CD14-positive monocyte (primary cell): ENCODE measurements at regions not wholly inside any gene's neighbourhood (a gene's known extent, or its start where the extent isn't known, plus 50 kb on each side); places are given as distances from the start of the nearest gene placed in this dataset.
"Not testable (repeated sequence)": the region's sequence is repeated elsewhere in the genome, so short reads cannot be mapped to it uniquely, and the experiment has no call there.

Experiments
- DNase-seq, 3 donors: peaks; one replicate each; pipeline ENCODE4 v3.0.0-alpha.2; 2011 to 2022
- H2AFZ ChIP-seq: 2 replicates; pipeline ENCODE4 v1.6.0; 2012; ENCODE audit warnings: mild to moderate bottlenecking, low read depth, low read length, inconsistent platforms; ENCODE audit not compliant: insufficient read depth, poor library complexity, severe bottlenecking
- H3K27ac ChIP-seq, 2 donors: 1 replicate in 1 of 2; 2 replicates in 1 of 2; pipeline ENCODE4 v1.5.1; 2012 to 2013; ENCODE audit warnings: low read length in 2 of 2, control low read depth in 1 of 2, inconsistent platforms in 1 of 2, low read depth in 1 of 2, mild to moderate bottlenecking in 1 of 2
- H3K27me3 ChIP-seq, 2 donors: one replicate each; pipeline versions ENCODE4 v1.6.0 to v1.6.1; 2011 to 2013; ENCODE audit warnings: low read length in 2 of 2; ENCODE audit not compliant: control insufficient read depth in 2 of 2, insufficient read depth in 2 of 2
- H3K36me3 ChIP-seq, 2 donors: replicated peaks in 1 of 2; 1 replicate in 1 of 2; 2 replicates in 1 of 2; pipeline versions ENCODE4 v1.5.1 to v1.6.1; 2012 to 2013; ENCODE audit warnings: low read length in 2 of 2, control low read depth in 1 of 2, inconsistent platforms in 1 of 2, mild to moderate bottlenecking in 1 of 2; ENCODE audit not compliant: insufficient read depth in 2 of 2, control insufficient read depth in 1 of 2
- H3K4me1 ChIP-seq, 2 donors: 1 replicate in 1 of 2; 2 replicates in 1 of 2; pipeline versions ENCODE4 v1.5.1 to v1.6.1; 2012 to 2013; ENCODE audit warnings: low read length in 2 of 2, control low read depth in 1 of 2, inconsistent platforms in 1 of 2, mild to moderate bottlenecking in 1 of 2, moderate library complexity in 1 of 2; ENCODE audit not compliant: insufficient read depth in 2 of 2, control insufficient read depth in 1 of 2
- H3K4me2 ChIP-seq: replicated peaks from 2 replicates; pipeline ENCODE3; 2012; ENCODE audit warnings: low read length, moderate library complexity, mild to moderate bottlenecking; ENCODE audit not compliant: poor library complexity, severe bottlenecking; ENCODE audit errors: extremely low read depth
- H3K4me3 ChIP-seq, 3 experiments: fragments of 200-600 bp in 1 of 3; sonication (generic) in 1 of 3; replicated peaks in 1 of 3; 1 replicate in 2 of 3; 2 replicates in 1 of 3; pipeline ENCODE4 v1.5.1; 2011 to 2013; ENCODE audit warnings: low read length in 3 of 3, mild to moderate bottlenecking in 3 of 3, control low read depth in 2 of 3, low read depth in 2 of 3, inconsistent platforms in 1 of 3, moderate library complexity in 1 of 3
- H3K79me2 ChIP-seq: 2 replicates; pipeline ENCODE4 v1.6.0; 2012; ENCODE audit warnings: mild to moderate bottlenecking, control low read depth, inconsistent platforms, low read length, moderate library complexity; ENCODE audit not compliant: insufficient read depth
- H3K9ac ChIP-seq: 2 replicates; pipeline ENCODE4 v1.6.0; 2017; ENCODE audit warnings: low read length, mild to moderate bottlenecking; ENCODE audit not compliant: insufficient read depth, poor library complexity, severe bottlenecking
- H3K9me3 ChIP-seq, 2 donors: replicated peaks in 1 of 2; 1 replicate in 1 of 2; 2 replicates in 1 of 2; pipeline versions ENCODE4 v1.5.1 to v1.6.1; 2012 to 2013; ENCODE audit warnings: low read length in 2 of 2, control low read depth in 1 of 2; ENCODE audit not compliant: control insufficient read depth in 1 of 2, insufficient read depth in 1 of 2
- H4K20me1 ChIP-seq: 2 replicates; pipeline ENCODE4 v1.6.0; 2012; ENCODE audit warnings: mild to moderate bottlenecking, low read length, control low read depth, moderate library complexity; ENCODE audit not compliant: insufficient read depth
- H3K27ac Mint-ChIP-seq, 7 donors: one replicate each; pipeline ENCODE4 v1.8.0; 2020; ENCODE audit warnings: mild to moderate bottlenecking in 7 of 7, mixed read lengths in 7 of 7, moderate library complexity in 6 of 7, inconsistent platforms in 2 of 7
- H3K27me3 Mint-ChIP-seq, 3 donors: one replicate each; pipeline ENCODE4 v1.8.0; 2021 to 2022; ENCODE audit warnings: low read depth in 3 of 3, mild to moderate bottlenecking in 3 of 3, mixed read lengths in 3 of 3, moderate library complexity in 3 of 3, inconsistent platforms in 1 of 3
- H3K36me3 Mint-ChIP-seq, 2 donors: one replicate each; pipeline ENCODE4 v1.8.0; 2020; ENCODE audit warnings: mixed read lengths in 2 of 2, inconsistent platforms in 1 of 2, mild to moderate bottlenecking in 1 of 2
- H3K4me1 Mint-ChIP-seq: one replicate; pipeline ENCODE4 v1.8.0; 2020; ENCODE audit warnings: mild to moderate bottlenecking, mixed read lengths
- H3K4me3 Mint-ChIP-seq, 2 donors: one replicate each; pipeline ENCODE4 v1.8.0; 2020; ENCODE audit warnings: mild to moderate bottlenecking in 2 of 2, mixed read lengths in 2 of 2, moderate library complexity in 1 of 2
- H3K9me3 Mint-ChIP-seq, 7 donors: one replicate each; pipeline ENCODE4 v1.8.0; 2020 to 2022; ENCODE audit warnings: mixed read lengths in 7 of 7, mild to moderate bottlenecking in 6 of 7, moderate library complexity in 6 of 7, inconsistent platforms in 2 of 7
- CTCF ChIP-seq: fragments of 200-600 bp; IDR thresholded peaks from one replicate; pipeline ENCODE4 v1.8.0; 2022; ENCODE audit warnings: antibody characterized with exemption, mild to moderate bottlenecking
- WGBS: methylation state at CpG from one replicate; pipeline ENCODE4 v1.1.5; 2013; ENCODE audit warnings: missing lambda C conversion rate; ENCODE audit not compliant: insufficient coverage; 5-methylcytosine and 5-hydroxymethylcytosine counted together
- intact Hi-C, 2 donors: fragments of 100-400 bp; cut with micrococcal nuclease; formaldehyde crosslinking; loops; one replicate each; pipeline versions ENCODE4 v1.15.0 to v1.15.1; 2023

GRCh38 chr2:109721626-109722025, 72.5 kb upstream of the RGPD5 start:
- no peak for TF ChIP-seq CTCF
- H3K27me3 Mint-ChIP-seq: peaks cover 0 to 14% (median 2%) of the 10 kb centered on the region in 3 donors

GRCh38 chr2:109722026-109722425, 72.1 kb upstream of the RGPD5 start:
- Histone ChIP-seq H3K27me3 (no peaks in the 10 kb centered on the region), H3K4me1 (no peaks in the 10 kb centered on the region), H3K9ac (no peak overlapping the region), H3K36me3 (no peaks in the 10 kb centered on the region), H3K9me3 (peaks cover 0 to 8% of the 10 kb centered on the region in 2 donors), H3K79me2 (no peaks in the 10 kb centered on the region), H3K27ac (no peak overlapping the region), H3K4me3 (no peak overlapping the region), H3K4me2 (no peak overlapping the region), H4K20me1 (no peaks in the 10 kb centered on the region), H2AFZ (no peak overlapping the region)
- intact Hi-C loops: loop anchor here in 1 of 2 donors (10.0 kb wide), 1 partner anchor 167 kb away; no protein-coding TSS in a partner anchor
- DNase-seq: no peak
- no peak for TF ChIP-seq CTCF
- H3K4me3 Mint-ChIP-seq: no peak overlapping the region
- peaks cover 0 to 26% (median 8%) of the 10 kb centered on the region in 7 donors for H3K9me3 Mint-ChIP-seq
- WGBS: 93% methylated on average over 3 of the region's 5 CpGs
- H3K27ac Mint-ChIP-seq: no peak overlapping the region
- H3K4me1 Mint-ChIP-seq: no peaks in the 10 kb centered on the region
- peaks cover 0 to 14% (median 2%) of the 10 kb centered on the region in 3 donors for H3K27me3 Mint-ChIP-seq
- no peaks in the 10 kb centered on the region for H3K36me3 Mint-ChIP-seq

More at GRCh38 chr2:109721626-109722025, 72.5 kb upstream of the RGPD5 start:
- peaks cover 0 to 26% (median 6%) of the 10 kb centered on the region in 7 donors for H3K9me3 Mint-ChIP-seq
- H3K4me3 Mint-ChIP-seq: no peak overlapping the region
- Histone ChIP-seq H2AFZ (no peak overlapping the region), H3K9me3 (peaks cover 0 to 5% of the 10 kb centered on the region in 2 donors), H3K4me1 (no peaks in the 10 kb centered on the region), H3K36me3 (no peaks in the 10 kb centered on the region), H3K79me2 (no peaks in the 10 kb centered on the region), H3K4me2 (no peak overlapping the region), H3K27ac (no peak overlapping the region), H3K9ac (no peak overlapping the region), H3K27me3 (no peaks in the 10 kb centered on the region), H3K4me3 (no peak overlapping the region), H4K20me1 (no peaks in the 10 kb centered on the region)
- WGBS: 90% methylated on average over 5 of the region's 8 CpGs
- intact Hi-C loops: loop anchor here in 1 of 2 donors (10.0 kb wide), 1 partner anchor 167 kb away; no protein-coding TSS in a partner anchor
- no peak for DNase-seq
- no peaks in the 10 kb centered on the region for H3K36me3 Mint-ChIP-seq
- H3K27ac Mint-ChIP-seq: no peak overlapping the region
- H3K4me1 Mint-ChIP-seq: no peaks in the 10 kb centered on the region

GRCh38 chr2:109722640-109723039, 71.5 kb upstream of the RGPD5 start:
- not testable (repeated sequence) for H3K4me1 ChIP-seq, DNase-seq, H3K9ac ChIP-seq, H3K27me3 ChIP-seq, H3K4me2 ChIP-seq, H3K36me3 ChIP-seq, H3K27ac ChIP-seq, H3K4me3 Mint-ChIP-seq, H3K27ac Mint-ChIP-seq, H2AFZ ChIP-seq, H4K20me1 ChIP-seq, H3K4me1 Mint-ChIP-seq, H3K4me3 ChIP-seq, H3K36me3 Mint-ChIP-seq, H3K79me2 ChIP-seq
- H3K9me3 ChIP-seq: peaks cover 3 to 13% of the 10 kb centered on the region in 2 donors
- H3K27me3 Mint-ChIP-seq: peaks cover 0 to 14% (median 2%) of the 10 kb centered on the region in 3 donors
- intact Hi-C loops: loop anchor here in 1 of 2 donors (10.0 kb wide), 1 partner anchor 168 kb away; no protein-coding TSS in a partner anchor
- H3K9me3 Mint-ChIP-seq: peaks cover 0 to 21% (median 11%) of the 10 kb centered on the region in 7 donors
- WGBS: no CpG with 5 or more reads among the region's 3 CpGs
